MCF 10A (cell line): ENCODE measurements at regions not wholly inside any gene's neighbourhood (a gene's known extent, or its start where the extent isn't known, plus 50 kb on each side); places are given as distances from the start of the nearest gene placed in this dataset.

Experiments used
- BruUV-seq: library from RNA; stranded (reverse); fragments of 400-500 nt; replicated peaks from 2 replicates; lab custom pipeline; 2021; lab: Mats Ljungman, UMichigan
- CTCF ChIA-PET: fragments of 300-600 bp; sonication (Branson Sonifier 250); formaldehyde crosslinking; extraction: SDS; loops from one replicate; lab custom pipeline; 2021; ENCODE audit warnings: antibody characterized with exemption, inconsistent platforms; lab: Yijun Ruan, JAX
- POLR2A ChIA-PET: fragments of 300-600, 350-650 bp; sonication (Branson Sonifier 250); formaldehyde crosslinking; extraction: SDS; loops from one replicate; lab custom pipeline; 2020; ENCODE audit warnings: antibody characterized with exemption, inconsistent platforms; lab: Yijun Ruan, JAX
- DNase-seq: peaks from one replicate; pipeline ENCODE4 v3.0.0-alpha.2; 2018; ENCODE audit not compliant: unreplicated experiment
- H3K27ac Mint-ChIP-seq: one replicate; pipeline ENCODE4 v1.8.0; 2022; ENCODE audit warnings: mild to moderate bottlenecking, low read depth, mixed read lengths; ENCODE audit not compliant: unreplicated experiment
- H3K27me3 Mint-ChIP-seq: one replicate; pipeline ENCODE4 v1.8.0; 2022; ENCODE audit warnings: mixed read lengths; ENCODE audit not compliant: insufficient read depth, unreplicated experiment
- H3K36me3 Mint-ChIP-seq: one replicate; pipeline ENCODE4 v1.8.0; 2022; ENCODE audit warnings: mild to moderate bottlenecking, moderate library complexity, mixed read lengths; ENCODE audit not compliant: insufficient read depth, unreplicated experiment
- H3K4me1 Mint-ChIP-seq: one replicate; pipeline ENCODE4 v1.8.0; 2022; ENCODE audit warnings: mixed read lengths; ENCODE audit not compliant: insufficient read depth, unreplicated experiment
- H3K4me3 Mint-ChIP-seq: one replicate; pipeline ENCODE4 v1.8.0; 2022; ENCODE audit warnings: mild to moderate bottlenecking, moderate library complexity, mixed read lengths; ENCODE audit not compliant: unreplicated experiment
- H3K9me3 Mint-ChIP-seq: one replicate; pipeline ENCODE4 v1.8.0; 2022; ENCODE audit warnings: mixed read lengths; ENCODE audit not compliant: unreplicated experiment
- CTCF ChIP-seq: fragments of 200-600 bp; IDR thresholded peaks from one replicate; pipeline ENCODE4 v1.8.0; 2022; ENCODE audit warnings: antibody characterized with exemption, mild to moderate bottlenecking; ENCODE audit not compliant: unreplicated experiment
- intact Hi-C: fragments of 100-400 bp; cut with micrococcal nuclease; formaldehyde crosslinking; loops from 2 replicates; pipeline ENCODE4 v1.14.1; 2022

GRCh38 chr2:38439863-38440262, 62.8 kb upstream of the ATL2 start:
- CTCF ChIA-PET, result interaction anchor here (2.0 kb wide), 1 partner anchor 23 kb away, joined by 5 read pairs; no protein-coding TSS in a partner anchor
- no TSS peak for BruUV-seq
- DNase-seq, result no peak
- intact Hi-C loops, result no loop called here
- H3K27ac Mint-ChIP-seq, result no peak overlapping the region
- H3K9me3 Mint-ChIP-seq, result no peaks in the 10 kb centered on the region
- H3K4me1 Mint-ChIP-seq, result peaks cover 47% of the 10 kb centered on the region
- TF ChIP-seq CTCF, result no peak
- peaks cover 6% of the 10 kb centered on the region for H3K36me3 Mint-ChIP-seq
- H3K27me3 Mint-ChIP-seq, result no peaks in the 10 kb centered on the region
- H3K4me3 Mint-ChIP-seq, result no peak overlapping the region
- POLR2A ChIA-PET, result interaction anchor here (0.7 to 2.2 kb wide), 4 partner anchors 9 to 64 kb away, joined by 3 to 13 read pairs (median 8); partner anchors contain the start of gene ATL2

- Mint-ChIP-seq H3K4me3 (no peak overlapping the region), H3K36me3 (peaks cover 6% of the 10 kb centered on the region), H3K27ac (no peak overlapping the region), H3K4me1 (peaks cover 39% of the 10 kb centered on the region), H3K9me3 (no peaks in the 10 kb centered on the region), H3K27me3 (no peaks in the 10 kb centered on the region)
- DNase-seq, result no peak
- ChIA-PET POLR2A (interaction anchor here (1.2 to 3.0 kb wide), 5 partner anchors 9 to 63 kb away, joined by 3 to 22 read pairs (median 8); partner anchors contain the start of gene ATL2), CTCF (interaction anchor here (2.0 kb wide), 1 partner anchor 24 kb away, joined by 5 read pairs; no protein-coding TSS in a partner anchor)
- BruUV-seq, result no TSS peak
- intact Hi-C loops, result no loop called here
- TF ChIP-seq CTCF, result no peak
Measured at GRCh38 chr2:38438883-38439612, 62.0 kb upstream of the ATL2 start.

- intact Hi-C loops, result no loop called here
- POLR2A ChIA-PET, result interaction anchor here (1.3 to 3.0 kb wide), 5 partner anchors 10 to 62 kb away, joined by 3 to 22 read pairs (median 8); partner anchors contain the start of gene ATL2
- H3K27ac Mint-ChIP-seq, result no peak overlapping the region
Measured at GRCh38 chr2:38438133-38438882, 61.2 kb upstream of the ATL2 start.

More at GRCh38 chr2:38438133-38438882, 61.2 kb upstream of the ATL2 start:
- H3K4me1 Mint-ChIP-seq, result peaks cover 38% of the 10 kb centered on the region
- BruUV-seq, result no TSS peak
- no peaks in the 10 kb centered on the region for H3K9me3 Mint-ChIP-seq
- TF ChIP-seq CTCF, result no peak
- peaks cover 4% of the 10 kb centered on the region for H3K36me3 Mint-ChIP-seq
- CTCF ChIA-PET, result interaction anchor here (1.1 kb wide), 1 partner anchor 163 kb away, joined by 5 read pairs; no protein-coding TSS in a partner anchor
- DNase-seq, result no peak
- no peaks in the 10 kb centered on the region for H3K27me3 Mint-ChIP-seq
- H3K4me3 Mint-ChIP-seq, result no peak overlapping the region
